ENCODE measurements at regions not wholly inside any gene's neighbourhood (a gene's known extent, or its start where the extent isn't known, plus 50 kb on each side); places are given as distances from the start of the nearest gene placed in this dataset.

- Histone ChIP-seq H3K79me2 (ENCODE audit: insufficient read depth, low read depth) (no peaks in the 10 kb centered on the region), H3K4me2 (no peak overlapping the region), H3K4me1 (ENCODE audit: low read depth, poor library complexity, severe bottlenecking) (no peaks in the 10 kb centered on the region), H4K20me1 (ENCODE audit: insufficient read depth) (no peaks in the 10 kb centered on the region), H2AFZ (ENCODE audit: low read depth) (no peak overlapping the region), H3K4me3 (IDR thresholded peaks at IDR 0.05; ENCODE audit: insufficient read depth, low read depth, low read length) (no peak overlapping the region), H3K36me3 (ENCODE audit: insufficient read depth) (no peaks in the 10 kb centered on the region), H3K9ac (no peak overlapping the region), H3K27ac (no peak overlapping the region), H3K27me3 (ENCODE audit: insufficient read depth, low read depth) (no peaks in the 10 kb centered on the region)
- TF ChIP-seq, protein P1, sequence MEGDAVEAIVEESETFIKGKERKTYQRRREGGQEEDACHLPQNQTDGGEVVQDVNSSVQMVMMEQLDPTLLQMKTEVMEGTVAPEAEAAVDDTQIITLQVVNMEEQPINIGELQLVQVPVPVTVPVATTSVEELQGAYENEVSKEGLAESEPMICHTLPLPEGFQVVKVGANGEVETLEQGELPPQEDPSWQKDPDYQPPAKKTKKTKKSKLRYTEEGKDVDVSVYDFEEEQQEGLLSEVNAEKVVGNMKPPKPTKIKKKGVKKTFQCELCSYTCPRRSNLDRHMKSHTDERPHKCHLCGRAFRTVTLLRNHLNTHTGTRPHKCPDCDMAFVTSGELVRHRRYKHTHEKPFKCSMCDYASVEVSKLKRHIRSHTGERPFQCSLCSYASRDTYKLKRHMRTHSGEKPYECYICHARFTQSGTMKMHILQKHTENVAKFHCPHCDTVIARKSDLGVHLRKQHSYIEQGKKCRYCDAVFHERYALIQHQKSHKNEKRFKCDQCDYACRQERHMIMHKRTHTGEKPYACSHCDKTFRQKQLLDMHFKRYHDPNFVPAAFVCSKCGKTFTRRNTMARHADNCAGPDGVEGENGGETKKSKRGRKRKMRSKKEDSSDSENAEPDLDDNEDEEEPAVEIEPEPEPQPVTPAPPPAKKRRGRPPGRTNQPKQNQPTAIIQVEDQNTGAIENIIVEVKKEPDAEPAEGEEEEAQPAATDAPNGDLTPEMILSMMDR (conservative IDR thresholded peaks at IDR 0.05; ENCODE audit: low read depth, low read length): no peak
Measured at GRCh38 chr18:45222180-45222579, 393.1 kb upstream of the SLC14A2 start.

DNA sequence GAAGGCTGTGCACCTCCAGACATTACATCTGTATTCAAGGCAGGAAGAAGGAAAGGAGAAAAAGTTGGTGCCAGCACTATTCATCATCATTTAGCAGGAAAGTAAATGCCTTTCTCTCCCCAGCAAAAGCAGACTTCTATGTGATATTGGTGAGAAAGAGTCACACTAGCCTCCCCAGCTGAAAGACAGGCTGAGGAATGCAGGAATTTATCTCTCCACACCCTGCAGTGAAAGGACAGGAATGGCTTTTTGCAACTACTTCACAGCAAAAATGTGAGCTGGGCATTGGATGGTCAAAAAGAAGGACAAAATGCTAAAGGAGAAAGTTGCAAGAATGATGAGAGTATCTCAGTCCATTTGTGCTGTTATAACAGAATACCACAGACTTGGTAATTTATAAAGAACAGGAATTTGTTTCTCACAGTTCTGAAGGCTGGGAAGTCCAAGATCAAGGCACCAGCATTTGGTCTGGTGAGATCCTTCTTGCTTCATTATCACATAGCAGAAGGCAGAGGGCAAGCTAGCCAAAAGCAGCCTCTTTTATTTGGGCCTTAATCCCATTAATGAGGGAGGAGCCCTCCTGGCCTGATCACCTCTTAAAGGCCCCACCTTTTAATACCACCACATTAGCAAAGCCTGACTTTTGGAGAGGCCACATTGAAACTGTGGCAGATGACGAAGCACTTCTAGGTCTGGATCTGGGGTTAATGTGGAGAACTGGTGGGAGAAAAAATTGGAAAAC is 388.1 kb upstream of the SLC14A2 start:
- H2AFZ ChIP-seq (ENCODE audit: low read depth): no peak overlapping the region
- no peak overlapping the region for H3K4me3 ChIP-seq (IDR thresholded peaks at IDR 0.05; ENCODE audit: insufficient read depth, low read depth, low read length)
- no peak overlapping the region for H3K27ac ChIP-seq
- H3K4me1 ChIP-seq (ENCODE audit: low read depth, poor library complexity, severe bottlenecking): no peaks in the 10 kb centered on the region
- H4K20me1 ChIP-seq (ENCODE audit: insufficient read depth): no peaks in the 10 kb centered on the region
- TF ChIP-seq, protein P1 (conservative IDR thresholded peaks at IDR 0.05; ENCODE audit: low read depth, low read length): no peak
- H3K27me3 ChIP-seq (ENCODE audit: insufficient read depth, low read depth): no peaks in the 10 kb centered on the region
- no peak overlapping the region for H3K4me2 ChIP-seq
- no peaks in the 10 kb centered on the region for H3K36me3 ChIP-seq (ENCODE audit: insufficient read depth)
- no peaks in the 10 kb centered on the region for H3K79me2 ChIP-seq (ENCODE audit: insufficient read depth, low read depth)
- no peak overlapping the region for H3K9ac ChIP-seq

DNA sequence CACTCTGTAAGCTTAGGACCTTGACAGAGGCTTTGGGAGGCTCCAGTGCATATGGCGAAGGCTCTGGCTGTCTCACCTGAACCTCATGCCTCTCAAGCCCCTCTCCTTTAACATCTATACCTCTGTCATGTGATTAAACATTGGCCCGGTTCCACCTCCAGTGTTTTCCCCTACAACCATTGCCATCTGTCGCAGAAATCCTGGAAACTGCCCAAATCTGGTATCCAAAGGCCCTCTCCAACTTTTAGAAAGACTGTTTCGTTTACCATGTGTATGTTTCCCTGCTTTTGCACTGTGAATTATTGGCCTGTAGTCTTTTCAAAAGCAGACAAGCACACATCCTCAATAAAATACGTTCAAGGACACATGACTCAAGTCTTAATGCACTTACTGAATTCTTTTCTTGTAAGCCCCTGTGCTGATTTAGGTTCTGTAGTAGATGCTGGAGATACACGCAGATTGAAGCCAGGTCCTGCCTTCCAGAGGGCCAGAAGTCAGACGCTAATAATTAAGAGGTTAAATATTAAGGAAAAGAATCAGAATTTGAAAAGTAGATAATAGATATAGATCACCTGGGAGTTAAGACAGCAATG is 386.4 kb upstream of the SLC14A2 start:
- no peaks in the 10 kb centered on the region for H3K27me3 ChIP-seq (ENCODE audit: insufficient read depth, low read depth)
- H3K9ac ChIP-seq: no peak overlapping the region
- no peaks in the 10 kb centered on the region for H4K20me1 ChIP-seq (ENCODE audit: insufficient read depth)
- no peak overlapping the region for H3K4me3 ChIP-seq (IDR thresholded peaks at IDR 0.05; ENCODE audit: insufficient read depth, low read depth, low read length)
- no peaks in the 10 kb centered on the region for H3K4me1 ChIP-seq (ENCODE audit: low read depth, poor library complexity, severe bottlenecking)
- no peaks in the 10 kb centered on the region for H3K36me3 ChIP-seq (ENCODE audit: insufficient read depth)
- TF ChIP-seq, protein P1 (conservative IDR thresholded peaks at IDR 0.05; ENCODE audit: low read depth, low read length): no peak
- H3K79me2 ChIP-seq (ENCODE audit: insufficient read depth, low read depth): no peaks in the 10 kb centered on the region
- no peak overlapping the region for H2AFZ ChIP-seq (ENCODE audit: low read depth)
- no peak overlapping the region for H3K27ac ChIP-seq
- H3K4me2 ChIP-seq: no peak overlapping the region

- Histone ChIP-seq H2AFZ (ENCODE audit: low read depth) (no peak overlapping the region), H3K4me2 (no peak overlapping the region), H3K27me3 (ENCODE audit: insufficient read depth, low read depth) (no peaks in the 10 kb centered on the region), H3K9ac (no peak overlapping the region), H3K79me2 (ENCODE audit: insufficient read depth, low read depth) (no peaks in the 10 kb centered on the region), H3K4me1 (ENCODE audit: low read depth, poor library complexity, severe bottlenecking) (no peaks in the 10 kb centered on the region), H3K4me3 (IDR thresholded peaks at IDR 0.05; ENCODE audit: insufficient read depth, low read depth, low read length) (no peak overlapping the region), H4K20me1 (ENCODE audit: insufficient read depth) (no peaks in the 10 kb centered on the region), H3K27ac (no peak overlapping the region), H3K36me3 (ENCODE audit: insufficient read depth) (no peaks in the 10 kb centered on the region)
- TF ChIP-seq, protein P1 (conservative IDR thresholded peaks at IDR 0.05; ENCODE audit: low read depth, low read length): no peak
Measured at GRCh38 chr18:45231617-45232016, 383.7 kb upstream of the SLC14A2 start.

All from KMS-11 (cell line).